Thoracic aorta (tissue), 2 donors: ENCODE measurements at regions not wholly inside any gene's neighbourhood (a gene's known extent, or its start where the extent isn't known, plus 50 kb on each side); places are given as distances from the start of the nearest gene placed in this dataset.

Experiments
- ATAC-seq: fragments of 150-250 bp; one replicate; pipeline ENCODE4 v1.8.0; 2017; ENCODE audit warnings: low read depth; ENCODE audit not compliant: insufficient number of reproducible peaks, low FRiP score
- DNase-seq: peaks from one replicate; pipeline ENCODE4 v3.0.0-alpha.2; 2020; ENCODE audit warnings: low spot score
- H3K27ac ChIP-seq, 2 donors: fragments of 200-600 bp; sonication (generic); 1 replicate in 1 of 2; 2 replicates in 1 of 2; pipeline ENCODE4 v1.5.1; 2016; ENCODE audit warnings: mild to moderate bottlenecking in 2 of 2, moderate library complexity in 2 of 2
- H3K27me3 ChIP-seq: fragments of 200-600 bp; sonication (generic); replicated peaks from 2 replicates; pipeline ENCODE4 v1.6.0; 2016; ENCODE audit warnings: mild to moderate bottlenecking; ENCODE audit not compliant: insufficient read depth
- H3K36me3 ChIP-seq: fragments of 200-600 bp; sonication (generic); one replicate; pipeline ENCODE4 v1.5.1; 2016
- H3K4me1 ChIP-seq, 2 donors: fragments of 200-600 bp; sonication (generic); 1 replicate in 1 of 2; 2 replicates in 1 of 2; pipeline versions ENCODE4 v1.5.1 to v1.6.0; 2016; ENCODE audit warnings: low read depth in 2 of 2, mild to moderate bottlenecking in 1 of 2; ENCODE audit not compliant: control insufficient read depth in 1 of 2
- H3K4me3 ChIP-seq: fragments of 200-600 bp; sonication (generic); 2 replicates; pipeline ENCODE4 v1.5.1; 2016; ENCODE audit warnings: mild to moderate bottlenecking
- H3K9me3 ChIP-seq: fragments of 200-600 bp; sonication (generic); 2 replicates; pipeline ENCODE4 v1.5.1; 2016
- TF ChIP-seq, protein P1 (sequence below): fragments of 200-600 bp; sonication (generic); IDR thresholded peaks from one replicate; pipeline ENCODE4 v1.5.1; 2019; ENCODE audit warnings: antibody characterized with exemption

DNA sequence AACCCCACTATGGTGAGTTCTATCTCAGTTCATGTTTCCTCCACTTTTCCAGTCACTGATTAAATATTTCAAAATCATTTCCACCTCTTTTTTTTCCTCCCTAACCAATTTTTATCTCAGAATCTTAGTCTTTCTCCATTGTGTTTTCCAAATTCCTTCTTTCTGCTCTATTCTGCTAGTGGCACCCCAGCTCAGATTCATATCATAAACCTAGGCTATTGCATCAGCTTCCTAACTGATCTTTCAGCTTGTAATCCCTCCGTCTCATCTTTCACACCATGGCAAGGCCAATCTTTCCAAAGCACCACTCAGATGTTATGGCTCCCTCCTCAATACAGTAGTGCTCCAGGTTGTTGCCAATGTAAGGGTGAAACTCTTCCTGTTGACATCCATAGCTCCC lies 631.9 kb downstream of the PLPP3 start:
- Histone ChIP-seq H3K36me3 (no peaks in the 10 kb centered on the region), H3K4me3 (no peak overlapping the region), H3K27ac (no peak overlapping the region), H3K9me3 (no peaks in the 10 kb centered on the region), H3K27me3 (no peaks in the 10 kb centered on the region), H3K4me1 (peaks cover 0 to 4% of the 10 kb centered on the region in 2 donors)
- no peak for DNase-seq
- ATAC-seq = no peak
- TF ChIP-seq, protein P1, sequence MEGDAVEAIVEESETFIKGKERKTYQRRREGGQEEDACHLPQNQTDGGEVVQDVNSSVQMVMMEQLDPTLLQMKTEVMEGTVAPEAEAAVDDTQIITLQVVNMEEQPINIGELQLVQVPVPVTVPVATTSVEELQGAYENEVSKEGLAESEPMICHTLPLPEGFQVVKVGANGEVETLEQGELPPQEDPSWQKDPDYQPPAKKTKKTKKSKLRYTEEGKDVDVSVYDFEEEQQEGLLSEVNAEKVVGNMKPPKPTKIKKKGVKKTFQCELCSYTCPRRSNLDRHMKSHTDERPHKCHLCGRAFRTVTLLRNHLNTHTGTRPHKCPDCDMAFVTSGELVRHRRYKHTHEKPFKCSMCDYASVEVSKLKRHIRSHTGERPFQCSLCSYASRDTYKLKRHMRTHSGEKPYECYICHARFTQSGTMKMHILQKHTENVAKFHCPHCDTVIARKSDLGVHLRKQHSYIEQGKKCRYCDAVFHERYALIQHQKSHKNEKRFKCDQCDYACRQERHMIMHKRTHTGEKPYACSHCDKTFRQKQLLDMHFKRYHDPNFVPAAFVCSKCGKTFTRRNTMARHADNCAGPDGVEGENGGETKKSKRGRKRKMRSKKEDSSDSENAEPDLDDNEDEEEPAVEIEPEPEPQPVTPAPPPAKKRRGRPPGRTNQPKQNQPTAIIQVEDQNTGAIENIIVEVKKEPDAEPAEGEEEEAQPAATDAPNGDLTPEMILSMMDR = no peak

DNA sequence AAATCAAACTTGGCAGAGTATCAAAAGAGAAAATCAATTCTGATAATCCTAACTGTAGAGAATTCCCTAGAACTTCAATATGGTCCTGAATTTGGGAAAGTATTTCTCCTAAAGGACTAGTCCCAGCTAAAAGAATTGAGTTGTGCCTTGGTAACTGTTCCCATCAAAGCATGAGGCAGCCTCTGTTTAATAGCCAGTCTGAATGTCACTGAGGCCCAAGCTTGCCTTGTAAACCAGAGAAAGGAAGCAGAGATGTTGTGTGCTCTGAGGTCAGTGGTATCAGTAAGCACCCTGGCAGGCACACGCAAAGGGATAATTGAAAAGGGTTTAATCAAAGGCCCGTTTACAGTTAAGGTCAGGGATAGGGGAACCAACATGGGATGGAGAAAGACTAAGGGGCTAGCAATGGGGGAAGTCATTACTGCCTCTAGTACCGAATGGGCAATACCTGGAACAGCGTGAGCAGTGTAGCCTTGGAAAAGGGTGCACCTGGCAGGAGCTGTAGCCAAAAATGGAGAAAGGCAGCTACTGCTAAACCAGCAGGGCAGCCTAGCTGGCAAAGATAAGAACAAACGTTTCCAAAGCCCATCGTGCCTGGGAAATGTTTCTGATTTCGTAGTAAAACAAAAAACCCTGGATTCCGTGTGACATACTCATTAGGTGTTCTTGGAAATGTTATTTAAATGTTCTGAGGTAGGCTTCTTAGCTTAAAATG lies 635.5 kb downstream of the PLPP3 start:
- TF ChIP-seq, protein P1 = no peak
- H3K27me3 ChIP-seq = no peaks in the 10 kb centered on the region
- no peak overlapping the region for H3K27ac ChIP-seq
- no peak overlapping the region for H3K4me3 ChIP-seq
- no peaks in the 10 kb centered on the region for H3K36me3 ChIP-seq
- H3K9me3 ChIP-seq = no peaks in the 10 kb centered on the region
- no peaks in the 10 kb centered on the region for H3K4me1 ChIP-seq
- DNase-seq (no peak), ATAC-seq (no peak)

DNA sequence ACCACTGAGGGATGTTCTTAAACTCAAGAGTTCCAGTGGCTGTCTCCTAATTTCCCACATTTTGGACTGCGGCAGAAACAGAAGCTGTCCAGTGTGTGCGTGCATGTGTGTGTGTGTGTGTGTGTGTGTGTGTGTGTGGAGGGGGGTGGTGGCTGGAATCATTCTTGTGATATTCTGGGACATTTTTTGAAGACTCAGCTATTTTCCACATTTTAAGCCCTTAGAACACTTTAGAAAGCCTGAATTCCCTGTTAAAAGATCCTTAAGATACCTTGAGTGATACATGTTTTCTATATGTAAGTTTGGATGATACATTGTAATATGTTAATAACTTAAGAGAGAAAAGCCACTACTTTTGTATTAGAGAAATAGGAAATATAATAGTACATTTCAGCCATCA lies 636.4 kb downstream of the PLPP3 start:
- Histone ChIP-seq H3K36me3 (no peaks in the 10 kb centered on the region), H3K27me3 (no peaks in the 10 kb centered on the region), H3K27ac (no peak overlapping the region), H3K4me1 (peaks cover 0 to 8% of the 10 kb centered on the region in 2 donors), H3K9me3 (no peaks in the 10 kb centered on the region), H3K4me3 (no peak overlapping the region)
- DNase-seq = no peak
- ATAC-seq = no peak
- TF ChIP-seq, protein P1 = no peak

DNA sequence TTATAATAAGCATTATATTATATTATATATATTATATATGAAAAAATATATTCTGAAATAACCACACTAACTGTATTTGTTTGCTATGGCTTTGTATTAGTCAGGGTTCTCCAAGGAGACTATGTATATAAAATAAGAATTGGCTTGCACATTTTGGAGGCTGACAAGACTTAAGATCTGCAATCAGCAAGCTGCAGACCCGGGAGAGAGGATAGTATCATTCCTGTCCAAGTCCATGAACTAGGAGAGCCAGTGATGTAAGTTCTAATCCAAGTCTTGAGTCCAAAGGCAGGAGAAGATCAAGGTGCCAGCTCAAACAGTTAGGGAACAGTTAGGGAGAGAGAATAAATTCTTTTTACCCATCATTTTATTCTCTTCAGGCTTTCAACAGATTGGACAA lies 639.5 kb downstream of the PLPP3 start:
- TF ChIP-seq, protein P1 = no peak
- no peak overlapping the region for H3K4me3 ChIP-seq

DNA sequence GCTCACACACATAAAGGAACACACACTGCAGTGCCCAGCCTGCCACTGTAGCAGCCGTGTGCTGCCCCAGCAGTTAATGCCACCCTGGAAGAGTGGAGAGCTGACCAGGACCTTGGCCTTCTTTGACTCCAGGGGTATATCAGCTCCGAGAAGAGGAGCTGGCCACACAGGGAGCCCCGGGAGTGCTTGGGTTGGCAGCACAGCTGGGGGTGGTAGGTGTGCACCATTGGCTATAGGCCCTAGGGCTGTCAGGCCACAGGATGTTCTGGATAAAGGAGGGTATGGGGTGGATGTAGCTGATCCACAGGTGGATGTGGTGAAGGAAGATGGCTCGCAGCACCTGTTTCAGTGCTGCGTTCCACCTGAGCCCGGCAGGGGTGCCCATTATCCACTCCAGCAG lies 640.5 kb downstream of the PLPP3 start:
- Histone ChIP-seq H3K27me3 (no peaks in the 10 kb centered on the region), H3K27ac (no peak overlapping the region), H3K9me3 (no peaks in the 10 kb centered on the region), H3K36me3 (no peaks in the 10 kb centered on the region), H3K4me1 (peaks cover 0 to 10% of the 10 kb centered on the region in 2 donors), H3K4me3 (no peak overlapping the region)
- TF ChIP-seq, protein P1 = no peak
- ATAC-seq (no peak), DNase-seq (no peak)

More for the DNA sequence above, 639.5 kb downstream of the PLPP3 start:
- Histone ChIP-seq H3K36me3 (no peaks in the 10 kb centered on the region), H3K9me3 (no peaks in the 10 kb centered on the region), H3K27me3 (no peaks in the 10 kb centered on the region), H3K4me1 (peaks cover 0 to 10% of the 10 kb centered on the region in 2 donors), H3K27ac (no peak overlapping the region)
- DNase-seq (no peak), ATAC-seq (no peak)
